ENCODE measurements at regions not wholly inside any gene's neighbourhood (a gene's known extent, or its start where the extent isn't known, plus 50 kb on each side); places are given as distances from the start of the nearest gene placed in this dataset.

DNA sequence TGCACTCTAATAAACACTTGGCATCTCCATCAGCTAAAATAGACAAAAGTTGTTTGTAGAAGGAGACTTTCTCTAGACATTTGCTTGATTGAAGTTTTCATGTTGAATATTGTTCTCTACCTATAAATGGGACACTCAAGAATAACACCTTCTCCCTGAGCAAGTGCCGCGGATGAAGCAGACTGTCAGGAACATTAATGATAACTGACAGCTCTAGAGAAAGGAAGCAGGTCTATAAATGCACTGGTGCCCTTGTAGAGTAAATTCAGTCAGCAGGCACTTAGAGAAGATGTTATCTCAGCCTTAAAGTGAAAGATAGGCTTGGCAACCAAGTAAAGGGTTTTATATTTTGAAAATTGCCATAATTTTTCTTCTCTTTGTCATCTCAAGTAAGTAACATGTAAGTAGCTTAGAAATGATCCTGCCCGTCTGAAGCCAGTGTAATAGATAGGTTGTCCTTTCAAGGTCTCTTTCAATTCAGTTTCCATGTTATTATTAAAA lies 224.6 kb downstream of the ARL6IP6 start:
- Histone ChIP-seq H3K36me3 (ENCODE audit: low read depth) (no peaks in the 10 kb centered on the region), H3K4me1 (ENCODE audit: low read depth) (no peaks in the 10 kb centered on the region), H3K9me3 (no peaks in the 10 kb centered on the region), H3K4me3 (no peak overlapping the region)
- no peak for DNase-seq
- intact Hi-C loops (cut with DNase I, micrococcal nuclease): no loop called here
- no peak for ATAC-seq
- TF ChIP-seq, protein P1, sequence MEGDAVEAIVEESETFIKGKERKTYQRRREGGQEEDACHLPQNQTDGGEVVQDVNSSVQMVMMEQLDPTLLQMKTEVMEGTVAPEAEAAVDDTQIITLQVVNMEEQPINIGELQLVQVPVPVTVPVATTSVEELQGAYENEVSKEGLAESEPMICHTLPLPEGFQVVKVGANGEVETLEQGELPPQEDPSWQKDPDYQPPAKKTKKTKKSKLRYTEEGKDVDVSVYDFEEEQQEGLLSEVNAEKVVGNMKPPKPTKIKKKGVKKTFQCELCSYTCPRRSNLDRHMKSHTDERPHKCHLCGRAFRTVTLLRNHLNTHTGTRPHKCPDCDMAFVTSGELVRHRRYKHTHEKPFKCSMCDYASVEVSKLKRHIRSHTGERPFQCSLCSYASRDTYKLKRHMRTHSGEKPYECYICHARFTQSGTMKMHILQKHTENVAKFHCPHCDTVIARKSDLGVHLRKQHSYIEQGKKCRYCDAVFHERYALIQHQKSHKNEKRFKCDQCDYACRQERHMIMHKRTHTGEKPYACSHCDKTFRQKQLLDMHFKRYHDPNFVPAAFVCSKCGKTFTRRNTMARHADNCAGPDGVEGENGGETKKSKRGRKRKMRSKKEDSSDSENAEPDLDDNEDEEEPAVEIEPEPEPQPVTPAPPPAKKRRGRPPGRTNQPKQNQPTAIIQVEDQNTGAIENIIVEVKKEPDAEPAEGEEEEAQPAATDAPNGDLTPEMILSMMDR (IDR thresholded peaks at IDR 0.05): no peak

DNA sequence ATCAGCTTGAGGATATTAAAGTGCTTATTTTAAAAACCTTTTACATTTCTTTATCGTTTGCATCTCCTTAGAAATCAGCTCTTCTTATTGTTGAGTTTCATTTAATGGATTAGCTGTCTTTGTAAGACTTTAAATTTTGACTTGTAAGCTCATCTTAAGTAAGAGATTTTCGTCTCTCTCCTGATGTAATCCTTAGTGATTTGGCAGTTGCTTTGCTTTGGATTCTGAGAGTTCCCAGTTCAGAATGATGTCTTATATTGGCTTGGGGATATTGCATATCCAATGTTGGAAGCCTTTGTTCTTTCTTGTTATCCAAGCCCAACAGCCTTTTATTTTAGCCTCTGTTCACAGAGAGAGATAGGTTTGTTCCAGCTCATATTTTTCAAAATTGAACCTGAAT lies 212.1 kb downstream of the ARL6IP6 start:
- intact Hi-C loops (cut with DNase I, micrococcal nuclease): no loop called here
- ATAC-seq (no peak), DNase-seq (no peak)

DNA sequence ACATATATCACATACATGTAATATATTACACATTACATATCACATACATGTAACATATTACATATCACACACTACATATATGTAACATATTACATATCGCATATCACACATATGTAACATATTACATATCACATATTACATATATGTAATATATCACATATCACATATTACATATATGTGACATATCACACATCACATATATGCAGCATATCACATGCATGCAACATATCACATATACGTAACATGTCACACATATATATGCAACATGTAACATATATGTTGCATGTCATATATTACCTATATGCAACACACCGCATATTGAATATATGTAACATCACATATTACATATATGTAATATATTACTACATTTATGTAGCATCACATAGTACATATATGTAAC lies 211.2 kb downstream of the ARL6IP6 start:
- intact Hi-C loops (cut with DNase I, micrococcal nuclease): loop anchor here in 1 of 2 donors (5.0 kb wide), 1 partner anchor 548 kb away; the partner anchor contains the start of gene RPRM
- Histone ChIP-seq H3K36me3 (ENCODE audit: low read depth) (no peaks in the 10 kb centered on the region), H3K9me3 (no peaks in the 10 kb centered on the region), H3K4me1 (ENCODE audit: low read depth) (no peaks in the 10 kb centered on the region), H3K4me3 (no peak overlapping the region)
- DNase-seq (no peak), ATAC-seq (no peak)
- TF ChIP-seq, protein P1 (IDR thresholded peaks at IDR 0.05): no peak

More for the DNA sequence above, 212.1 kb downstream of the ARL6IP6 start:
- H3K4me3 ChIP-seq: no peak overlapping the region
- TF ChIP-seq, protein P1 (IDR thresholded peaks at IDR 0.05): no peak
- H3K4me1 ChIP-seq (ENCODE audit: low read depth): no peaks in the 10 kb centered on the region
- H3K36me3 ChIP-seq (ENCODE audit: low read depth): no peaks in the 10 kb centered on the region
- no peaks in the 10 kb centered on the region for H3K9me3 ChIP-seq

DNA sequence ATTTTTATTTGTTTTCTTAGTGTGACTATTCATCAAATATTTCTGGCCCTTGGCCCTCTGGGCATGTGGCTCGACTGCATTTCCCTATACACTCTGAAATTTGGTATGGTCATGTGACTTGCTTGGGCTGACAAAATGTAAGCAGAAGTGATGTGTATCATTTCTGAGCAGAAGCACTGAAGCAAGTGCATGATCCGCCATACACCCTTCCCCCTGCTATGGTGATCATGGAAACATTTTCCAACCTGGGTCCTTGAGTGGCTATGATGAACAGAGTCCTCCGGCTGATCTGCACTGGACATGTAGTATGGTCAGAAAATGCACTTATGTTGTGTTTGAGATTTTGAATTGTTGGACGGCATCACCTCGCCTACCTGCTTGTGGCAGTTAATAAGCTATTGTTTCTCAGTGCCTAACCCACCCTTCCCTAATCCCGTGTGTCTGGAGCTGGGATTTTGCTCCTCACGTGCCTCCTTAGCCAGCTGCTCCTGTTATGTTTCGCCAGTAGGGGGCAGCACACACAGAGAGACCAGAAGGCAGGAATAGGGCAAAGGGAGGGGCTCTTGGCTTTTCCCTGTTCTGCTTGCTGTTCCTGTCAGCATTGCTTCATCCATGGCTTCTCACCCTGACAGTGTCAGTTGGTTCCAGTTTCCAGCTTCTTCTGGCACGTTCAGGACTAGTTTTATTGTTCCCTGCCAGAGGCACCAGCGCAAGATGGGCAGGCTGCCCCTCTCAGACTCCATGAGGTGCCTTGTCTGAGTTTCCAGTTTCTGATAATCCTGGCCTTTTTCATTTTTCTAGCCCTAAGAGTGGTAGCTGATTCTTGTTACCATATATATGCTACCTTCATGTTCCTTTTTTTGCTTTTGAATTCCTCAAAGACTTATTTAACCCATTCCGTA lies 207.4 kb downstream of the ARL6IP6 start:
- intact Hi-C loops (cut with DNase I, micrococcal nuclease): loop anchor here in 1 of 2 donors (5.0 kb wide), 1 partner anchor 552 kb away; the partner anchor contains the start of gene RPRM
- peak; percentile 95 for ATAC-seq
- Histone ChIP-seq H3K9me3 (no peaks in the 10 kb centered on the region), H3K4me3 (no peak overlapping the region), H3K36me3 (ENCODE audit: low read depth) (no peaks in the 10 kb centered on the region), H3K4me1 (ENCODE audit: low read depth) (no peaks in the 10 kb centered on the region)
- TF ChIP-seq, protein P1 (IDR thresholded peaks at IDR 0.05): peak; percentile 61
- peak; percentile 51 to 84 (median 76) for DNase-seq

DNA sequence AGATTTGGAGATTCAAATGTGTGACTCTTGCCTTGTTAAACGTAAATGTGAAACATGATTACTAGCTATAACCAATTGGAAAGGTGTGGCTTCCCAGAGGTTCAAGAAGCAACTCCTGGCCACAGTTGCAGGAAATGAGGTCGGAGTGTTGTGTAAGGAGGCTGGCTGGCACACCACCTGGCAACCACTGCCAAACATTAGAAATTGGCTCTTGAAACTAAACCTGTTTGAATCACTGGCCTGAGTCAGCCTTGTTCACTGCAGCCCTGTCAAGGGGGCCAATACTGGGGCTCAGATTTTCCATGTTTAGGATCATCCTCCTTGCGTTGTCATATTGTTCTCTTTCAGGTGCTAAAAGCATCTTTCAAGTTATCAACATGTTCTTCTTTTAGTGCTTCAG lies 206.3 kb downstream of the ARL6IP6 start:
- H3K36me3 ChIP-seq (ENCODE audit: low read depth): no peaks in the 10 kb centered on the region
- peak; percentile 35 for ATAC-seq

More for the DNA sequence above, 206.3 kb downstream of the ARL6IP6 start:
- no peak for DNase-seq
- TF ChIP-seq, protein P1 (IDR thresholded peaks at IDR 0.05): no peak
- intact Hi-C loops (cut with DNase I, micrococcal nuclease): loop anchor here in 1 of 2 donors (5.0 kb wide), 1 partner anchor 553 kb away; the partner anchor contains the start of gene RPRM
- Histone ChIP-seq H3K4me1 (ENCODE audit: low read depth) (no peaks in the 10 kb centered on the region), H3K4me3 (no peak overlapping the region), H3K9me3 (no peaks in the 10 kb centered on the region)

Measured in mucosa of descending colon (tissue), 3 donors.